NOMO-1 treated with dmso at 0.1 percent for 144 hours (cell line): ENCODE measurements at regions not wholly inside any gene's neighbourhood (a gene's known extent, or its start where the extent isn't known, plus 50 kb on each side); places are given as distances from the start of the nearest gene placed in this dataset.
A peak's percentile ranks its signal among the peaks of the same experiment; 100 is the strongest.

Experiments
- DNase-seq: peaks from one replicate; lab custom pipeline; 2025; ENCODE audit not compliant: unreplicated experiment; lab: John Stamatoyannopoulos, UW

GRCh38 chr17:70230850-70231640 lies 61.7 kb downstream of the KCNJ2 start:
- peak; percentile 23 for DNase-seq

GRCh38 chr17:70232466-70232865 lies 63.1 kb downstream of the KCNJ2 start:
- DNase-seq, result no peak

- no peak for DNase-seq
These were observed 65.9 kb downstream of the KCNJ2 start for GRCh38 chr17:70235252-70235651.

DNA sequence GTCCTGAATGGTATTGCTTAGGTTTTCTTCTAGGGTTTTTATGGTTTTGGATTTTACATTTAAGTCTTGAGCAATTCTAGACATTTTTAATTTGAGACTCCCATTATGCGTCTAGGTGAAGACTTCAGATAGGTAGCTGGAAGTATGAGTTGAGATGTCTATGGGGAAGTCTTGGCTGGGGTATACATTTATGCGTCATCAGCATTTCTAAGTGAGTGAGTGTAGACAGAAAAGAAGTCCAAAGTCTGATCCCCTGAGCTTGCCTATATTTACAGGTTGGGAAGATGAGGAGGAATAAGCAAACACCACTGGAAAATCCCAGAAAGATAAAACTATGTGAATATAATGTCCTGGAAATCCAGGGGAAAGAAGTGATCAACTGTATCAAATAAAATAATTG lies 68.9 kb downstream of the KCNJ2 start:
- DNase-seq, result no peak

- DNase-seq, result no peak
These were observed 69.3 kb downstream of the KCNJ2 start for GRCh38 chr17:70238646-70239045.

DNA sequence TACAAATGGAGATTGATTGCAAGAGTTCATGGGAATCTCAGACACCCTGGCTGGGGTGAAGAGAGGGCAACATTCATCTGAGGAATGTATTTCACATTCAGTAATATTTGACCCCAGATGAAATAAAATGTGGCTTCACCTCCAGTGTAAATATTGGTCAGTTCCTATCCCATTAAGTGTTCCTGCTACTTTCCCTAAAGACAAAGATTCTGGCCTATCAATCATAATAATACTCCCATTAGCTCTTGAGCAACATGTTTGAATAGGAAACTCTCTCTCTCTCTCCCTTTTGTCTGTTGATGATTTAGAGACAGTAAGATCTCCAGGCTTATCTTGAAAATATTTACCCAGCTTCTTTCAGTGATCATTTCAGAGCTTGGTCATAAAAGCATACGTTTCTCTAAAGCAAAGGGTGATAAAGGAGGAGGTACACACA lies 70.1 kb downstream of the KCNJ2 start:
- DNase-seq, result no peak

DNA sequence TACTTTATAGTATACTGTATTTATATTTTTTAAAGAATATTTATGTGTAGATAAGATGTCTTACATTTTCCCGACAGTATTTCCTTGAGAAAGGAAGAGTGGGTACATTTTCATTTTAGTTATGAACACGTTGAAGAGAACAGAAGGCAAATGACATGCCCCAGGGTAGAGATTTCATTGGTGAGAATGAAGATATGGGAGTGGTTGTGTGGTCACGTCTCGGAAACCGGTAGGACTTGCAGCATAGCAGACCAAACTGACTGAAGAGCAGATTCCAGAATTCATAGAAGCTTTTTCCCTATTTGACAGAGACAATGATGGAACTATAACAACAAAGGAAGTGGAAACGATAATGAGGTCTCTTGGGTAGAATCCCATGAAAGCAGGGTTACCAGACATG lies 71.7 kb downstream of the KCNJ2 start:
- no peak for DNase-seq

DNA sequence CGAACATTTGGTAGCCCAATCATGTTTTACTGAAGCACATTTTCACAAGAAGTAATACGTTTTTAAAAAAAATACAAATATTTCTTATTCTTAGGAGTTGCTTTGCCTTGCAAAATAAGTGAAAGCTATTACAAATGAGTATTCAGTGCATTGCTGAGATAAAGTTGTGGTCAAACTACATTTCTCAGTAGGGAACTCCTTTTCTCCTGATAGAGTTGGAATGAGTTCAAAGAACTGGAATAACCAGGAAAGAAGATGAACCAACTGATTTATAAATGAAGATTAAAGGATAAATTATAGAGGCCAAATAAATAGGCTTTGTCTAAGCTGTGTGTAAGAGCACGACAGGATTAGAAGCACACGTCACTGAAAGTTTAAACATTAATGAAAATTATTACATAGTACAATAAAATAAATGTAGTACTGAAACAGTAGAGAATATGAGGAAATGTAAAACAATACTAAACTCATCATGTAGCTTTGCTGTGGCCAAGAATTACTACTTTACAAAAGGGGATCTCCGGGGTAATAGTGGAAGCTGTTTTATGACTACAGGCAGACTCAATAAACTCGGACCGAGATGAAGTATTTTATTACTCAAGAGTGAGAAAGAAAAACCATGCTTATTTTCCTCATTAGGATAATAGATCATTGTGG lies 73.6 kb downstream of the KCNJ2 start:
- no peak for DNase-seq

- DNase-seq, result no peak
These were observed 82.4 kb downstream of the KCNJ2 start for GRCh38 chr17:70251706-70252105.

DNA sequence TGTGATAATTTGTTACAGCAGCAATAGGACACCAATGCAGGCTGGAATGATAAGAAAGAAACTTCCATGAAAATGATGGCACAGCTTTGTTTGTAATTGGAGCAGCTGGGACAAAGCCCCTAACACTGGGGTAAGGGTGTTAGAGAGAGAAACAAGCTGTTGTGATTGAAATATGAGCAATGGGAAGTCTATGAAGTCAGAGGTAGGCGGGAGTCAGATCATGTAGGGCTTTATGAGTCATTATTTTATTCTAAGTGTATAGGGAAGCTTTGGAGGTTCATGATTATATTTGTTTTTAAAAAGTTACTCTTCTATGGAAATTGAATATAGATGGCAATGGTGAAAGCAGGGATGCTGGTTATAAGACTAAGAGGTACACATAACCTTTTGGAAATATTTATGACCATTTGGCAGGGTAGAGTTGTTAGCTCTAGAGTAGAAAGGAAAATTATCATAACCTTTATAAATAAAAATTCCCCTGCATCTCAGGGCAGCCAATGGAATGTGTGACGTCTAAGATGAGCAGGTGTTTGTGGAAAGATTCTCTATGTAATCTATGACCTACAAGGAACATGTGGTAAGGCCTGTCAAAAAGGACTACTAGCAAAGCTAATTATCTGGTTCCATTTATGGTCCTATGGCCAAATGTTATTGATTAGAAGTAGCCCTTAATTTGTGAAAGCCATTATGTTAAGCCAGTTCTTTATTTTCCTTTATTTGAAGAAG lies 85.6 kb downstream of the KCNJ2 start:
- no peak for DNase-seq

DNA sequence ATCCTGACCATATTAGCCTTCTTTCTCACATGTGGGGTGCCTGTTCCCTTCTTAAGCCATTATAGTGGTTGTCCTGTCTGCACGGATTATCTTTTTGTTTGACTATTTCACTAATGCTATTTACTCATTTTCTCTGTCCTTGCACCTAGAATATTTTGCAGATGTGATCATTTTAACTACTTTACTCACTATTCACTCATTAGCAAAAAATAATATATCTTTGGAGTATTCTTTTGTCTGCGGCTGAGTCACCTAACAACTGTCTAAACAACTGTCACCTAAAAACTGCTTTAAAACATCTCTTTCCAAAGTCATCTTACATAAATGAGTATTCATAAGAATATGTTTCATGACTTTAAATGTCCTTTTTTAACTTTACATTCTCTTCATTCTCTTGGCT lies 87.4 kb downstream of the KCNJ2 start:
- DNase-seq, result no peak

GRCh38 chr17:70258465-70258864 lies 89.1 kb downstream of the KCNJ2 start:
- DNase-seq, result no peak

DNA sequence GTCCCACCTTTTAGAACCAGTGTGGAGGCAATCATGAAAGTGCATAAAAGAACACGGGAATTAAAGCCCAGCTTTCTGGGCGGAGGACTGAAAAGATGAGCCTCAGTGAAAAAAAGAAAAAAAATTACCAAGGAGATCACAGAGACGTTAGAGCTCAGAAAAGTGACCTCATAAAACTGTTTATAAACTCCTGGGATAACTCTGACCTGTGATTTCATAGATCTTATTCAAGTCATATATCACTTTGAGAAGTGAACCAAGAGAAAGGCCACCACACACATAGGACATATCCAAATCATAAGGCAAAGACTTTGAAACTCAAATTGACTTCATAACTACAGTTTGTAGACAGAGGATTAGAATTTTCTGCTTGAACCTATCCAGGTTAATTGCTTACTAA lies 90.1 kb downstream of the KCNJ2 start:
- DNase-seq, result no peak

GRCh38 chr17:70261170-70261569 lies 91.8 kb downstream of the KCNJ2 start:
- DNase-seq, result no peak

GRCh38 chr17:70265471-70265870 lies 96.1 kb downstream of the KCNJ2 start:
- DNase-seq, result no peak

DNA sequence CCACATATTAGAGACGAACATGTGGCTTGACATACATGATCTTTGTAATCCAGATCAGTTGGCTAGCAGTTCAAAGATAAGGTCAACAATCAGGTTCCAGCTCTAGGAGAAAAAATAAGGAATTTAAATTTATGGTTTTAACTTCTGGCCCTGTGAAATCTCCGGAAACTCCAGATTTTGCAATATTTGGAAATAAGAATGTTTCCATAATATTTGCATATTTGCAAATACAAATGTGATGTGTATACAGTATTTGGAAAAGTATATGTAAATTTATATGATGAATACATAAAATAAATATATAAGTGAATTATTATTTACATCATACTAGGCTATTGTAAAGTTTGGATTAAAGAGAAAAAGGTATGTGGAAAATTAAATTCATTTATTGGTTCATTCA lies 97.1 kb downstream of the KCNJ2 start:
- DNase-seq, result no peak

DNA sequence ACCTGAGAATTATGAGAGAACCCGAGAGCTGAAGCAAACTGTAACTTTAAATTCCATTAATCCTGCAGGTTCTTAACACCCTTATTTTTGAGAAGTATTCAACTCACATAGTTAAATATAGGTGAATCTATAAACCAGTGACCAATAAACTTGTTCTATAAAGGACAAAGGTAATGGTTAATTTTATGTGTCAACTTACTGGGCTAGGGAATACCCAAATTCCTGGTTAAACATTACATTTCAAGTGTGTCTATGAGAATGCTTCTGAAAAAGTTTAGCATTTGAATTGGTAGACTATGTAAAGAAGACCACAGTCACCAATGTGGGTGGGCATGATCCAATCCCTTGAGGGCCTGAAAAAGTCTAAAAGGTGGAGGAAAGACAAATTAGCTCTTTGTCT lies 99.1 kb downstream of the KCNJ2 start:
- no peak for DNase-seq

GRCh38 chr17:70270554-70270953 lies 101.2 kb downstream of the KCNJ2 start:
- no peak for DNase-seq

DNA sequence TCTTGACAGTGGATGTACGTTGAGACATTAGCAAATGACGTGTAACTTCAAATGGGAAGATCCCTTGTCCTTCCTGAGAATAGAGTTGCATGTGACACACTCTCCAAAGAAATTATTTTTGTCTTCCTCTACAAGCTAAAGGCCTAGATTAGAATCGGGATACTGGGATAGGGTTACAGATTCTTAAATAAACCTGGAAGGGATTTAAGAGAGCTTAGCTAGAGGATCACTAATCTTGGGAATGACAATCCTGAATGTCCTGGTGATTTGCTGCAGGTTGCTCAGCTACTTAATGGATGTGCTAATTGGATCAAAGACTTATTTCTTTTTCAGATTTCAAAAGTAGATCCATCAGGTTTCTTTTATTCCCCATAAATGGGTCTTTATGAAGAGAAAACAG lies 101.9 kb downstream of the KCNJ2 start:
- DNase-seq, result no peak

DNA sequence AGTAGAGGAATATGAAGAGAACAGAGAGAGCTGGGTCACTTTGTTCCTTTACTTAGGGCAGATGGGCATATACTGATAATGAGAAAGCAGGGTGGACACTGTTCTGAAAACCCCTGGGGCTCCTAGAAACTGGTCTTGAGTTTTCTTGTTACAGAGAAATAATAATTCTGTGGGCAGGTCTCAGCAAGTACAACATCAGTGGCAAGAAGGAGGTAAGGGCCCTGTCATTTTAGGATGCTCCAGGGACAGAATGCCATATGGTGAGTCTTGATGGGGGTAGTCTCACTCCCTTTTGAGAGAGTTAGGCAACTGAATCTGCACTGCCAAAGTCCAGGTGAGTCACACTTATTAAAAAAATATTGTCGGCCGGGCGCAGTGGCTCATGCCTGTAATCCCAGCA lies 102.3 kb downstream of the KCNJ2 start:
- DNase-seq, result no peak

- DNase-seq, result no peak
These were observed 104.9 kb downstream of the KCNJ2 start for GRCh38 chr17:70274255-70274654.

DNA sequence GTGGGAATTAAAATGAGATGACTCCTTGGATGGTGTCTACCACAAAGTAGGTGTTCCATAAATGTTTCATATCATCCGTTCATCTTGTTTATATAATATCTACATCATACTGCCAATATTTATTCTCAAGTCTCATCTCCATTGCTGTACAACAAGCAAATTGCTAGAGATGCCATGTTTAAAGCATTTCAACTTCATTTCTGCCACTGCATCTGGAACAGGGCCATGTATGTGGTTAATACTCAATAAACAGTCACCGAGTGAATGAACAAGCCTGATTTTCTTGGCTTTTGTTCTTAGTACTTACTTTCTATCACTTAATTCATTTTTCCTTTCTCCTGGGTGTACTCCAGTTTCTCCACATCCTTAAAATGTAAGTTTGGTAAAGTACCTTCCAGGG lies 107.6 kb downstream of the KCNJ2 start:
- DNase-seq, result no peak
